ENCODE measurements at regions not wholly inside any gene's neighbourhood (a gene's known extent, or its start where the extent isn't known, plus 50 kb on each side); places are given as distances from the start of the nearest gene placed in this dataset.

- TF ChIP-seq ZNF691 (CRISPR knock-in tag; IDR thresholded peaks at IDR 0.05; ENCODE audit: borderline replicate concordance, low read depth) = peak; percentile 92; the same call in 1 of the 2 replicates
- TF ChIP-seq RAD51 (IDR thresholded peaks at IDR 0.05; ENCODE audit: borderline replicate concordance) = no peak
- TF ChIP-seq ZNF274 (CRISPR knock-in tag; IDR thresholded peaks at IDR 0.05) = peak; percentile 47; the same call in 1 of the 2 replicates
- TF ChIP-seq HIC2 (CRISPR knock-in tag; IDR thresholded peaks at IDR 0.05; ENCODE audit: low read depth) = peak; percentile 90; the same call in 1 of the 2 replicates
- TF ChIP-seq TCF12 (IDR thresholded peaks at IDR 0.05) = no peak
- TF ChIP-seq TCF12 (CRISPR knock-in tag; IDR thresholded peaks at IDR 0.05) = peak; percentile 48; the same call in 1 of the 2 replicates
- TF ChIP-seq ZNF18 (CRISPR knock-in tag; IDR thresholded peaks at IDR 0.05; ENCODE audit: insufficient replicate concordance) = peak; percentile 63
- TF ChIP-seq SNRNP70 (IDR thresholded peaks at IDR 0.05; ENCODE audit: low read depth, low read length) = no peak
- no peak for TF ChIP-seq LCORL (IDR thresholded peaks at IDR 0.05)
- TF ChIP-seq LCORL (CRISPR knock-in tag; IDR thresholded peaks at IDR 0.05) = no peak; the same call in 1 of the 2 replicates
- TF ChIP-seq YEATS4 (CRISPR knock-in tag; IDR thresholded peaks at IDR 0.05; ENCODE audit: borderline replicate concordance) = peak; percentile 84; the same call in 1 of the 2 replicates
- no peak for TF ChIP-seq BCLAF1 (IDR thresholded peaks at IDR 0.05)
- TF ChIP-seq GMEB1 (CRISPR knock-in tag; IDR thresholded peaks at IDR 0.05; ENCODE audit: borderline replicate concordance) = no peak
- no peak for TF ChIP-seq ZBTB3 (CRISPR knock-in tag; IDR thresholded peaks at IDR 0.05; ENCODE audit: borderline replicate concordance, low read depth)
- no peak for TF ChIP-seq DPF2 (CRISPR knock-in tag; IDR thresholded peaks at IDR 0.05; ENCODE audit: borderline replicate concordance, low read depth)
Observed at GRCh38 chr6:11323666-11324452, 91.4 kb upstream of the NEDD9 start (continued).

All from HepG2 (cell line).